ENCODE measurements at regions not wholly inside any gene's neighbourhood (a gene's known extent, or its start where the extent isn't known, plus 50 kb on each side); places are given as distances from the start of the nearest gene placed in this dataset.
A peak's percentile ranks its signal among the peaks of the same experiment; 100 is the strongest.

DNA sequence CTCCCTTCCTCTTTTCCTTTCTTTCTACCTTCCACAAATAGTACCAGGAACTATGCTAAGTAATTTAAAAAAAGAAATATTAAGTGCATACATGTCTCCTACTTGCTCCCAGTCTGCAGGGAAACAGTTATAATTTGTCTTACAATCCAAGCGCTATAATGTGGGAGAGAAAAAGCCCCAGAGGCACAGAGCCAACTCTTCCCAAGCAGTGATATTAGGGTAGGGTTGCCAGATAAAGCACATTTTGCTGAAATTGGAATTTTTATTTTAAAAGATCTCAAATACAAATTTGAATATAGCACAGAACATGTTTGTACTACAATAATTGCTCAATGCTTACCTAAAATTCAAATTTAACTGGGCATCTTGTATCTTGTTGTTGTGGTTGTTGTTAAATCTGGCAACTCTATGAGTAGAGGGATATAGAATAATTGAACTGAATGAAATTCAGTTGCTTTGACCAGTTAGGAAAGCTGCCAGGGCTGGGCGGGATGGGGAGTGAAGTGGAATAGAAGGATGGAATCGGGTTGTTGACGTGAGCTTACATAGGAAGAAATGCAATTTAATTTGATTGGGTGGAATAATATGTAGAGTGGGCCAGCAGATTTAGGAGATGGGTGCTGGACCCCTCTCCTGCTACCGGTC is 52.6 kb upstream of the USP3 start:
- H3K4me1 ChIP-seq (ENCODE audit: insufficient read depth, low read length): peaks cover 5% of the 10 kb centered on the region
- no peak overlapping the region for H3K27ac ChIP-seq (ENCODE audit: low read depth, low read length)
- no peaks in the 10 kb centered on the region for H4K20me1 ChIP-seq (ENCODE audit: insufficient read depth, low read length)
- no peaks in the 10 kb centered on the region for H3K9me3 ChIP-seq (ENCODE audit: low read depth, low read length)
- H3K4me3 ChIP-seq (ENCODE audit: insufficient read depth, low read length): no peak overlapping the region
- TF ChIP-seq CTCF (IDR thresholded peaks at IDR 0.05; ENCODE audit: extremely low read depth, low read depth, low read length): no peak
- no peaks in the 10 kb centered on the region for H3K79me2 ChIP-seq (ENCODE audit: insufficient read depth, low read length)
- H3K4me2 ChIP-seq (ENCODE audit: insufficient read depth, low read length): no peak overlapping the region
- H3K27me3 ChIP-seq (ENCODE audit: insufficient read depth, low read length): no peaks in the 10 kb centered on the region
- DNase-seq (ENCODE audit: insufficient read length, low spot score, missing footprints): peak; percentile 47
- H3K36me3 ChIP-seq (ENCODE audit: insufficient read depth, low read length): no peaks in the 10 kb centered on the region
- H2AFZ ChIP-seq (ENCODE audit: low read length): no peak overlapping the region

GRCh38 chr15:63452552-63453136 is 51.7 kb upstream of the USP3 start:
- no peaks in the 10 kb centered on the region for H3K36me3 ChIP-seq (ENCODE audit: insufficient read depth, low read length)
- H3K27ac ChIP-seq (ENCODE audit: low read depth, low read length): no peak overlapping the region
- no peaks in the 10 kb centered on the region for H3K9me3 ChIP-seq (ENCODE audit: low read depth, low read length)
- no peaks in the 10 kb centered on the region for H3K27me3 ChIP-seq (ENCODE audit: insufficient read depth, low read length)
- DNase-seq (ENCODE audit: insufficient read length, low spot score, missing footprints): peak; percentile 76
- no peaks in the 10 kb centered on the region for H3K79me2 ChIP-seq (ENCODE audit: insufficient read depth, low read length)
- no peak for TF ChIP-seq CTCF (IDR thresholded peaks at IDR 0.05; ENCODE audit: extremely low read depth, low read depth, low read length)
- no peak overlapping the region for H3K4me2 ChIP-seq (ENCODE audit: insufficient read depth, low read length)
- no peaks in the 10 kb centered on the region for H4K20me1 ChIP-seq (ENCODE audit: insufficient read depth, low read length)
- no peak overlapping the region for H3K4me3 ChIP-seq (ENCODE audit: insufficient read depth, low read length)
- no peak overlapping the region for H2AFZ ChIP-seq (ENCODE audit: low read length)
- H3K4me1 ChIP-seq (ENCODE audit: insufficient read depth, low read length): peaks cover 5% of the 10 kb centered on the region

GRCh38 chr15:63453186-63453905 is 51.0 kb upstream of the USP3 start:
- no peak for TF ChIP-seq CTCF (IDR thresholded peaks at IDR 0.05; ENCODE audit: extremely low read depth, low read depth, low read length)
- no peak overlapping the region for H3K27ac ChIP-seq (ENCODE audit: low read depth, low read length)
- H4K20me1 ChIP-seq (ENCODE audit: insufficient read depth, low read length): no peaks in the 10 kb centered on the region
- no peak overlapping the region for H2AFZ ChIP-seq (ENCODE audit: low read length)
- peak; percentile 48 for DNase-seq (ENCODE audit: insufficient read length, low spot score, missing footprints)
- peaks cover 5% of the 10 kb centered on the region for H3K4me1 ChIP-seq (ENCODE audit: insufficient read depth, low read length)
- no peak overlapping the region for H3K4me3 ChIP-seq (ENCODE audit: insufficient read depth, low read length)
- H3K27me3 ChIP-seq (ENCODE audit: insufficient read depth, low read length): no peaks in the 10 kb centered on the region
- no peaks in the 10 kb centered on the region for H3K36me3 ChIP-seq (ENCODE audit: insufficient read depth, low read length)
- H3K4me2 ChIP-seq (ENCODE audit: insufficient read depth, low read length): no peak overlapping the region
- no peaks in the 10 kb centered on the region for H3K9me3 ChIP-seq (ENCODE audit: low read depth, low read length)
- H3K79me2 ChIP-seq (ENCODE audit: insufficient read depth, low read length): no peaks in the 10 kb centered on the region
